ENCODE measurements at regions not wholly inside any gene's neighbourhood (a gene's known extent, or its start where the extent isn't known, plus 50 kb on each side); places are given as distances from the start of the nearest gene placed in this dataset.

- Histone ChIP-seq H3K36me3 (ENCODE audit: control insufficient read depth, insufficient read depth, low read length) (no peaks in the 10 kb centered on the region), H3K27me3 (ENCODE audit: control insufficient read depth, insufficient read depth, low read length) (no peaks in the 10 kb centered on the region), H3K4me3 (ENCODE audit: low read depth, low read length) (no peak overlapping the region)
- no peak for TF ChIP-seq CTCF (IDR thresholded peaks at IDR 0.05; ENCODE audit: insufficient read depth, low read length, severe bottlenecking)
- DNase-seq (ENCODE audit: low read depth), result no peak
- no peak for FAIRE-seq
Observed at GRCh38 chr3:115396801-115397200, 226.5 kb upstream of the GAP43 start.

DNA sequence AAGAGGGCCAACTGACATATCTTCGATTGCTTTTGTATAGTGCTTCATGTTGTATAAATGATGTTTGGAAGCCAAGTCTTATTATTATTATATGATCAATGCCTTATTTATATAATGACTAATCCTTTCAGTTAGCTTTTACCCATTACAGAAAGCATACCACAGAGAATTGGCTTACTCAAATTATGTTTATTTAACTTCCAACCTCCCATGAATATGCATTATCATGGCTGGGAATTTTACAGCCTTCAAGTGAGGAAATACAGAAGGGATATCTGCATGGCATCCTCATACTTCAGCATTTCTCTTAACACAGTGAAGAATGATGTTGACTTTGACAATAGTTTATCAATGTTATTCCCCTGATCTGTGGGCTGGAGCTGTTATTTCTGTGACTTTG, 225.9 kb upstream of the GAP43 start:
- no peak for TF ChIP-seq CTCF (IDR thresholded peaks at IDR 0.05; ENCODE audit: insufficient read depth, low read length, severe bottlenecking)
- H3K27me3 ChIP-seq (ENCODE audit: control insufficient read depth, insufficient read depth, low read length), result no peaks in the 10 kb centered on the region
- FAIRE-seq (no peak), DNase-seq (ENCODE audit: low read depth) (no peak)
- no peak overlapping the region for H3K4me3 ChIP-seq (ENCODE audit: low read depth, low read length)
- H3K36me3 ChIP-seq (ENCODE audit: control insufficient read depth, insufficient read depth, low read length), result no peaks in the 10 kb centered on the region

- Histone ChIP-seq H3K27me3 (ENCODE audit: control insufficient read depth, insufficient read depth, low read length) (no peaks in the 10 kb centered on the region), H3K36me3 (ENCODE audit: control insufficient read depth, insufficient read depth, low read length) (no peaks in the 10 kb centered on the region), H3K4me3 (ENCODE audit: low read depth, low read length) (no peak overlapping the region)
- DNase-seq (ENCODE audit: low read depth) (no peak), FAIRE-seq (no peak)
- no peak for TF ChIP-seq CTCF (IDR thresholded peaks at IDR 0.05; ENCODE audit: insufficient read depth, low read length, severe bottlenecking)
Observed at GRCh38 chr3:115398506-115398905, 224.8 kb upstream of the GAP43 start.

GRCh38 chr3:115399750-115400149, 223.6 kb upstream of the GAP43 start:
- FAIRE-seq (no peak), DNase-seq (ENCODE audit: low read depth) (no peak)

DNA sequence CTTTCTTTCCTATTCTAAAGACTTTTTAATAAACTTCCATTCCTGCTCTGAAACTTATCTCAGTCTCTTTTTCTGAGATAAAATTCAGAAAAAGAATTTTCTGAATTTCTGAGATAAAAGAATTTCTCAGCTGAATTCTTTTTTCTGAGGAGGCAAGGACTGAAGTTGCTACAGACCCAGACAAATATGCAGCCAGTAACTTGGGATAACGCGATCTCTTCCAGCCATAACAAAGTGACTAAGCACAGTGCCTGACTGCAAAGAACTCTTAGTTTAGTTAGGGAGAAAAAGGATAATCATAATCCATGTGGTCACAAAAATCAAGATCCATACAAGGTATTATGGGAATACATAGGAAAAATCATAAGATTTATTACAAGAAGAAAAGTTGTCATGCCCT, 222.0 kb upstream of the GAP43 start:
- DNase-seq (ENCODE audit: low read depth), result no peak
- FAIRE-seq, result no peak
- TF ChIP-seq CTCF (IDR thresholded peaks at IDR 0.05; ENCODE audit: insufficient read depth, low read length, severe bottlenecking), result no peak

More at GRCh38 chr3:115399750-115400149, 223.6 kb upstream of the GAP43 start:
- no peak for TF ChIP-seq CTCF (IDR thresholded peaks at IDR 0.05; ENCODE audit: insufficient read depth, low read length, severe bottlenecking)
- Histone ChIP-seq H3K36me3 (ENCODE audit: control insufficient read depth, insufficient read depth, low read length) (no peaks in the 10 kb centered on the region), H3K27me3 (ENCODE audit: control insufficient read depth, insufficient read depth, low read length) (no peaks in the 10 kb centered on the region), H3K4me3 (ENCODE audit: low read depth, low read length) (no peak overlapping the region)

DNA sequence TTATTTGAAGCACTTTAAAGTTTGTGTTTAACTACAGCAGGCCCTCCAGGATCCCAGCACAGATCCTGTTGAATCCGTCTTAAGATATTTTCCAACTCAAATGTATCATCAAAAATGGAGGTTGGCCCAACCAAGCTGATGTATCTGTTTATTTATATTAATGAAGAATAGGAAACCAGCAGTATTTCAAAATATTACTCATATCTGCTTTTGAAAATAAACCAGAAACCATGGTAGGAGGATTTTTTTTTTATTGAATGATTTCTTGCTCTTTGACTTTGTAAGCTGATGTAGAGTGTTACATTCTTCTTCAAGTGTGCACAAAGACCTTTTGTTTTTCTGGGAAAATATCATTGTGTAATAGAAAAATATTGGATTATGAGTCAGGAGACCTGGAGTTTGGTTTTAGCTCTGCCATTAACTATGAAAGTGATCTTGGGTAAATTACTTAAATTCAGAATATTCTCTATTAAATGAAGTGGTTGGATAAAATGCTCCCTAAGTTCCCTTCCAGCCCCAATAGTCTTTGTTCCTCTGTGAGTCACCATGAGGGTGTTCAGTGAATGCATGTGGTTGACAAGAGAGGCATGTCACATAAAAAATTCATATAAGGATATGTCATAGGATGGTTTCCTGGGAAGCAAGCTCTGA, 221.3 kb upstream of the GAP43 start:
- TF ChIP-seq CTCF (IDR thresholded peaks at IDR 0.05; ENCODE audit: insufficient read depth, low read length, severe bottlenecking), result no peak
- Histone ChIP-seq H3K36me3 (ENCODE audit: control insufficient read depth, insufficient read depth, low read length) (no peaks in the 10 kb centered on the region), H3K27me3 (ENCODE audit: control insufficient read depth, insufficient read depth, low read length) (no peaks in the 10 kb centered on the region), H3K4me3 (ENCODE audit: low read depth, low read length) (no peak overlapping the region)
- FAIRE-seq (no peak), DNase-seq (ENCODE audit: low read depth) (peak; percentile 3)

More for the DNA sequence above, 222.0 kb upstream of the GAP43 start:
- no peaks in the 10 kb centered on the region for H3K27me3 ChIP-seq (ENCODE audit: control insufficient read depth, insufficient read depth, low read length)
- H3K36me3 ChIP-seq (ENCODE audit: control insufficient read depth, insufficient read depth, low read length), result no peaks in the 10 kb centered on the region
- H3K4me3 ChIP-seq (ENCODE audit: low read depth, low read length), result no peak overlapping the region

Data from bronchial epithelial cell (primary cell).